Mesenchymal stem cell (in vitro differentiated cells and primary cell): ENCODE measurements at regions not wholly inside any gene's neighbourhood (a gene's known extent, or its start where the extent isn't known, plus 50 kb on each side); places are given as distances from the start of the nearest gene placed in this dataset.
"Not testable (repeated sequence)": the region's sequence is repeated elsewhere in the genome, so short reads cannot be mapped to it uniquely, and the experiment has no call there.

Source experiments
- DNase-seq: peaks from one replicate; pipeline ENCODE4 v3.0.0-alpha.2; 2013
- H2AFZ ChIP-seq: one replicate; pipeline ENCODE4 v1.6.1; 2013; ENCODE audit warnings: low read depth, mild to moderate bottlenecking, control low read depth, inconsistent platforms, low read length, moderate library complexity
- H2AK5ac ChIP-seq: 2 replicates; pipeline ENCODE4 v1.6.1; 2013; ENCODE audit warnings: low read length, moderate library complexity, mild to moderate bottlenecking, inconsistent platforms; ENCODE audit not compliant: severe bottlenecking
- H2BK120ac ChIP-seq: one replicate; pipeline ENCODE4 v1.6.1; 2013; ENCODE audit warnings: low read depth, mild to moderate bottlenecking, inconsistent platforms, low read length, moderate library complexity
- H2BK12ac ChIP-seq, 2 experiments: one replicate each; pipeline ENCODE4 v1.6.1; 2013; ENCODE audit warnings: inconsistent platforms in 2 of 2, low read length in 2 of 2, mild to moderate bottlenecking in 2 of 2, moderate library complexity in 2 of 2, control low read depth in 1 of 2
- H2BK15ac ChIP-seq: one replicate; pipeline ENCODE4 v1.6.1; 2013; ENCODE audit warnings: mild to moderate bottlenecking, low read depth, inconsistent platforms; ENCODE audit not compliant: poor library complexity, severe bottlenecking
- H2BK5ac ChIP-seq: 2 replicates; pipeline ENCODE4 v1.6.1; 2013; ENCODE audit warnings: low read depth, mild to moderate bottlenecking, low read length, control low read depth, inconsistent platforms; ENCODE audit not compliant: poor library complexity, severe bottlenecking
- H3K14ac ChIP-seq, 2 experiments: one replicate each; pipeline ENCODE4 v1.6.1; 2013; ENCODE audit warnings: inconsistent platforms in 2 of 2, low read length in 2 of 2, control low read depth in 1 of 2, mild to moderate bottlenecking in 1 of 2, moderate library complexity in 1 of 2
- H3K18ac ChIP-seq, 2 experiments: one replicate each; pipeline ENCODE4 v1.6.1; 2013; ENCODE audit warnings: inconsistent platforms in 2 of 2, low read length in 2 of 2, control low read depth in 1 of 2, low read depth in 1 of 2, mild to moderate bottlenecking in 1 of 2
- H3K23ac ChIP-seq, 2 experiments: one replicate each; pipeline ENCODE4 v1.6.1; 2013; ENCODE audit warnings: inconsistent platforms in 2 of 2, low read length in 2 of 2, mild to moderate bottlenecking in 2 of 2, moderate library complexity in 2 of 2, control low read depth in 1 of 2
- H3K27ac ChIP-seq: 2 replicates; pipeline ENCODE4 v1.5.1; 2013; ENCODE audit warnings: mild to moderate bottlenecking, moderate library complexity, low read length, control low read depth, inconsistent platforms; ENCODE audit not compliant: poor library complexity, severe bottlenecking
- H3K27me3 ChIP-seq, 2 experiments: 2 replicates each; pipeline versions ENCODE4 v1.6.1 to v1.7.0; 2013; ENCODE audit warnings: low read length in 2 of 2, mild to moderate bottlenecking in 2 of 2, moderate library complexity in 2 of 2, control low read depth in 1 of 2, inconsistent platforms in 1 of 2; ENCODE audit not compliant: control insufficient read depth in 1 of 2, insufficient read depth in 1 of 2
- H3K36me3 ChIP-seq, 2 experiments: 2 replicates each; pipeline versions ENCODE4 v1.6.1 to v1.7.0; 2013; ENCODE audit warnings: low read length in 2 of 2, control low read depth in 1 of 2, inconsistent platforms in 1 of 2, low read depth in 1 of 2, mild to moderate bottlenecking in 1 of 2; ENCODE audit not compliant: insufficient read depth in 2 of 2, control insufficient read depth in 1 of 2
- H3K4ac ChIP-seq, 2 experiments: one replicate each; pipeline ENCODE4 v1.6.1; 2013; ENCODE audit warnings: inconsistent platforms in 2 of 2, low read length in 2 of 2, mild to moderate bottlenecking in 2 of 2, moderate library complexity in 2 of 2, control low read depth in 1 of 2, low read depth in 1 of 2
- H3K4me1 ChIP-seq: 2 replicates; pipeline ENCODE4 v1.6.1; 2013; ENCODE audit warnings: low read depth, low read length, control low read depth; ENCODE audit not compliant: control insufficient read depth, insufficient read depth
- H3K4me2 ChIP-seq: 2 replicates; pipeline ENCODE4 v1.6.1; 2013; ENCODE audit warnings: low read length, mild to moderate bottlenecking, inconsistent platforms; ENCODE audit not compliant: poor library complexity, severe bottlenecking
- H3K4me3 ChIP-seq, 2 experiments: 2 replicates each; pipeline versions ENCODE4 v1.5.1 to v1.7.0; 2013; ENCODE audit warnings: low read length in 2 of 2, mild to moderate bottlenecking in 2 of 2, control low read depth in 1 of 2, low read depth in 1 of 2; ENCODE audit not compliant: insufficient read depth in 1 of 2
- H3K79me1 ChIP-seq: replicated peaks from 2 replicates; pipeline ENCODE4 v1.6.1; 2013; ENCODE audit warnings: mild to moderate bottlenecking, control low read depth, low read length, inconsistent platforms; ENCODE audit not compliant: poor library complexity, severe bottlenecking
- H3K9ac ChIP-seq: 2 replicates; pipeline ENCODE4 v1.7.0; 2013; ENCODE audit warnings: mild to moderate bottlenecking, low read length, moderate library complexity
- H3K9me3 ChIP-seq: 2 replicates; pipeline ENCODE4 v1.7.0; 2013; ENCODE audit warnings: mild to moderate bottlenecking, low read length; ENCODE audit not compliant: control insufficient read depth
- H4K8ac ChIP-seq: one replicate; pipeline ENCODE4 v1.6.1; 2013; ENCODE audit warnings: inconsistent platforms, mild to moderate bottlenecking, low read length, moderate library complexity
- H4K91ac ChIP-seq: one replicate; pipeline ENCODE4 v1.6.1; 2013; ENCODE audit warnings: mild to moderate bottlenecking, low read length, inconsistent platforms
- WGBS: methylation state at CpG from one replicate; pipeline ENCODE4 v1.1.7; 2013; ENCODE audit warnings: mixed read lengths; 5-methylcytosine and 5-hydroxymethylcytosine counted together

GRCh38 chr13:87185138-87185537, 486.0 kb upstream of the SLITRK5 start:
- WGBS, result 98% methylated on average over 6 of the region's 6 CpGs
- H4K8ac ChIP-seq, H3K4me3 ChIP-seq, H3K4ac ChIP-seq, H2AFZ ChIP-seq, H3K27me3 ChIP-seq, H3K79me1 ChIP-seq, H3K9ac ChIP-seq, H3K27ac ChIP-seq, H3K23ac ChIP-seq, H3K36me3 ChIP-seq, H3K4me2 ChIP-seq, H3K18ac ChIP-seq, H2BK120ac ChIP-seq, H2BK15ac ChIP-seq, H4K91ac ChIP-seq, H2AK5ac ChIP-seq, H3K14ac ChIP-seq, DNase-seq, H3K4me1 ChIP-seq, H2BK12ac ChIP-seq, H3K9me3 ChIP-seq, H2BK5ac ChIP-seq: not testable (repeated sequence)

DNA sequence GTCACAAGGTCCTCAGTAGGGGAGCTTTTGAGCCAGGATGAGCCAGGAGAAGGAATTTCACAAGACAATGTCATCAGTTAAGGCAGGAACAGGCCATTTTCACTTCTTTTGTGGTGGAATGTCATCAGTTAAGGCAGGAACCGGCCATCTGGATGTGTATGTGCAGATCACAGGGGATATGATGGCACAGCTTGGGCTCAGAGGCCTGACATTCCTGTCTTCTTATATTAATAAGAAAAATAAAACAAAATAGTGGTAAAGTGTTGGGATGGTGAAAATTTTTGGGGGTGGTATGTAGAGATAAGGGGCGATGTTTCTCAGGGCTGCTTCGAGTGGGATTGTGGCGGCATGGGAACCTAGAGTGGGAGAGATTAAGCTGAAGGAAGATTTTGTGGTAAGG, 484.5 kb upstream of the SLITRK5 start:
- H4K8ac ChIP-seq, H3K4ac ChIP-seq, H3K4me3 ChIP-seq, H2BK12ac ChIP-seq, H2AK5ac ChIP-seq, H3K27me3 ChIP-seq, H3K4me1 ChIP-seq, H3K23ac ChIP-seq, H2BK15ac ChIP-seq, H3K4me2 ChIP-seq, H2BK120ac ChIP-seq, H3K36me3 ChIP-seq, H4K91ac ChIP-seq, H3K27ac ChIP-seq, H3K79me1 ChIP-seq, H3K18ac ChIP-seq, H2AFZ ChIP-seq, DNase-seq, H2BK5ac ChIP-seq, H3K9ac ChIP-seq, H3K9me3 ChIP-seq, H3K14ac ChIP-seq: not testable (repeated sequence)
- 88% methylated on average over 3 of the region's 4 CpGs for WGBS

DNA sequence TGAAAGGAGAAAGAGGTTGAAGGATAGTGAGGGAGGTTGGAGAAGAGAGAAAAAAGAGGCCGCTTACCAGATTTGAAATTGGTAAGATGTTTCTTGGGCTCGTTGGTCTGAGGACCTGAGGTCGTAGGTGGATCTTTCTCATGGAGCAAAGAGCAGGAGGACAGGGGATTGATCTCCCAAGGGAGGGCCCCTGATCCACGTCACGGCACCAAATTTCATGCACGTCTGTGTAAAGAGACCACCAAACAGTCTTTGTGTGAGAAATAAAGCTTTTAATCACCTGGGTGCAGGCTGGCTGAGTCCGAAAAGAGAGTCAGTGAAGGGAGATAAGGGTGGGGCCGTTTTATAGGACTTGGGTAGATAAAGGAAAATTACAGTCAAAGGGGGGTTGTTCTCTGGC, 479.7 kb upstream of the SLITRK5 start:
- not testable (repeated sequence) for H4K8ac ChIP-seq, H2BK5ac ChIP-seq, H3K4me1 ChIP-seq, H3K9ac ChIP-seq, H3K36me3 ChIP-seq, H3K4ac ChIP-seq, H3K4me3 ChIP-seq, H3K23ac ChIP-seq, H4K91ac ChIP-seq, H3K79me1 ChIP-seq, H2BK15ac ChIP-seq, H3K14ac ChIP-seq, H2AK5ac ChIP-seq, H2AFZ ChIP-seq, H3K27ac ChIP-seq, H2BK12ac ChIP-seq, DNase-seq, H3K9me3 ChIP-seq, H2BK120ac ChIP-seq, H3K18ac ChIP-seq, H3K27me3 ChIP-seq, H3K4me2 ChIP-seq
- WGBS, result 95% methylated on average over 6 of the region's 8 CpGs

- H3K27ac ChIP-seq, result no peak overlapping the region
- H3K9me3 ChIP-seq, result no peaks in the 10 kb centered on the region
- H3K4me2 ChIP-seq, result no peak overlapping the region
- H2AK5ac ChIP-seq, result no peak overlapping the region
- no peak overlapping the region for H3K18ac ChIP-seq
- H3K4me1 ChIP-seq, result no peaks in the 10 kb centered on the region
- H3K14ac ChIP-seq, result no peak overlapping the region
- no peak overlapping the region for H2BK15ac ChIP-seq
- no peak overlapping the region for H2BK12ac ChIP-seq
- H3K23ac ChIP-seq, result no peak overlapping the region
- DNase-seq, result no peak
- H3K79me1 ChIP-seq, result no peaks in the 10 kb centered on the region
- no peak overlapping the region for H3K9ac ChIP-seq
- no peak overlapping the region for H3K4me3 ChIP-seq
- H3K27me3 ChIP-seq, result no peaks in the 10 kb centered on the region
- H4K8ac ChIP-seq, result no peak overlapping the region
- no peaks in the 10 kb centered on the region for H3K36me3 ChIP-seq
- no peak overlapping the region for H3K4ac ChIP-seq
- no peak overlapping the region for H2BK120ac ChIP-seq
- 83% methylated on average over 2 of the region's 3 CpGs for WGBS
- H2BK5ac ChIP-seq, result no peak overlapping the region
- no peak overlapping the region for H2AFZ ChIP-seq
- no peak overlapping the region for H4K91ac ChIP-seq
These were observed 472.8 kb upstream of the SLITRK5 start for GRCh38 chr13:87198371-87198770.
